CD4-positive, alpha-beta T cell (primary cell): ENCODE measurements at regions not wholly inside any gene's neighbourhood (a gene's known extent, or its start where the extent isn't known, plus 50 kb on each side); places are given as distances from the start of the nearest gene placed in this dataset.

Experiments
- ATAC-seq: fragments of 200-7000 bp; cut with Tn5 transposase; one replicate; pipeline ENCODE4 v1.10.0; 2022; ENCODE audit warnings: mild to moderate bottlenecking; ENCODE audit not compliant: poor library complexity
- CTCF ChIA-PET: fragments of 350-600 bp; sonication (Branson Sonifier 250); formaldehyde crosslinking; loops from one replicate; lab custom pipeline; 2021; ENCODE audit warnings: antibody characterized with exemption, inconsistent platforms; lab: Charles Lee
- POLR2A ChIA-PET: fragments of 350-600 bp; sonication (Branson Sonifier 250); formaldehyde crosslinking; loops from one replicate; lab custom pipeline; 2021; ENCODE audit warnings: antibody characterized with exemption, inconsistent platforms; lab: Charles Lee
- DNase-seq, 14 experiments: peaks; one replicate each; pipeline ENCODE4 v3.0.0-alpha.2; 2013 to 2020; ENCODE audit warnings: mixed read lengths in 2 of 14
- H3K27ac ChIP-seq, 2 donors: one replicate each; pipeline versions ENCODE4 v1.5.1 to v1.7.0; 2013; ENCODE audit warnings: low read length in 2 of 2, low read depth in 1 of 2, mild to moderate bottlenecking in 1 of 2
- H3K27me3 ChIP-seq, 2 experiments: 1 replicate in 1 of 2; 2 replicates in 1 of 2; pipeline versions ENCODE4 v1.6.1 to v1.7.0; 2013; ENCODE audit warnings: low read length in 2 of 2, control low read depth in 1 of 2, mild to moderate bottlenecking in 1 of 2, moderate library complexity in 1 of 2; ENCODE audit not compliant: insufficient read depth in 2 of 2, control insufficient read depth in 1 of 2
- H3K36me3 ChIP-seq: one replicate; pipeline ENCODE4 v1.6.1; 2013; ENCODE audit warnings: low read length, control low read depth; ENCODE audit not compliant: insufficient read depth
- H3K4me1 ChIP-seq: one replicate; pipeline ENCODE4 v1.6.1; 2013; ENCODE audit warnings: low read length, control low read depth; ENCODE audit not compliant: insufficient read depth
- H3K4me3 ChIP-seq: one replicate; pipeline ENCODE4 v1.5.1; 2013; ENCODE audit warnings: mild to moderate bottlenecking, low read length, moderate library complexity
- H3K9me3 ChIP-seq, 2 experiments: 1 replicate in 1 of 2; 2 replicates in 1 of 2; pipeline versions ENCODE4 v1.6.1 to v1.7.0; 2013; ENCODE audit warnings: low read length in 2 of 2, mild to moderate bottlenecking in 2 of 2, control low read depth in 1 of 2, moderate library complexity in 1 of 2; ENCODE audit not compliant: control insufficient read depth in 1 of 2, insufficient read depth in 1 of 2
- H3K27ac Mint-ChIP-seq: one replicate; pipeline ENCODE4 v1.8.0; 2020; ENCODE audit warnings: mixed read lengths
- H3K27me3 Mint-ChIP-seq: one replicate; pipeline ENCODE4 v1.8.0; 2021; ENCODE audit warnings: mixed read lengths
- H3K36me3 Mint-ChIP-seq: one replicate; pipeline ENCODE4 v1.8.0; 2021; ENCODE audit warnings: low read depth, mixed read lengths
- H3K4me1 Mint-ChIP-seq: one replicate; pipeline ENCODE4 v1.8.0; 2021; ENCODE audit warnings: low read depth, mixed read lengths
- H3K4me3 Mint-ChIP-seq: one replicate; pipeline ENCODE4 v1.8.0; 2020; ENCODE audit warnings: mild to moderate bottlenecking, mixed read lengths
- H3K9me3 Mint-ChIP-seq: one replicate; pipeline ENCODE4 v1.8.0; 2020; ENCODE audit warnings: mixed read lengths
- CTCF ChIP-seq: fragments of 200-600 bp; IDR thresholded peaks from one replicate; pipeline ENCODE4 v1.8.0; 2022; ENCODE audit warnings: antibody characterized with exemption, mild to moderate bottlenecking
- intact Hi-C, 2 experiments: fragments of 100-400 bp; cut with DNase I in 1 of 2; cut with micrococcal nuclease in 1 of 2; formaldehyde crosslinking; loops; one replicate each; pipeline versions ENCODE4 v1.15.1 to v1.9.0; 2023 to 2025; cut with DNase I, micrococcal nuclease

GRCh38 chr7:84824057-84824651 lies 362.7 kb downstream of the SEMA3D start:
- Mint-ChIP-seq H3K27me3 (no peaks in the 10 kb centered on the region), H3K4me3 (no peak overlapping the region), H3K36me3 (no peaks in the 10 kb centered on the region), H3K4me1 (no peaks in the 10 kb centered on the region), H3K27ac (no peak overlapping the region), H3K9me3 (peaks cover 2% of the 10 kb centered on the region)
- intact Hi-C loops = no loop called here
- Histone ChIP-seq H3K36me3 (no peaks in the 10 kb centered on the region), H3K27me3 (no peaks in the 10 kb centered on the region), H3K9me3 (peaks cover 0 to 2% of the 10 kb centered on the region in 2 experiments), H3K4me3 (no peak overlapping the region), H3K27ac (no peak overlapping the region), H3K4me1 (no peaks in the 10 kb centered on the region)
- ATAC-seq = no peak
- no peak for TF ChIP-seq CTCF
- DNase-seq = no peak
- ChIA-PET POLR2A (no interaction called here), CTCF (no interaction called here)

- Mint-ChIP-seq H3K27ac (no peak overlapping the region), H3K9me3 (peaks cover 2% of the 10 kb centered on the region), H3K4me1 (no peaks in the 10 kb centered on the region), H3K36me3 (no peaks in the 10 kb centered on the region), H3K27me3 (no peaks in the 10 kb centered on the region), H3K4me3 (no peak overlapping the region)
- no peaks in the 10 kb centered on the region for H3K36me3 ChIP-seq
- intact Hi-C loops = no loop called here
- no peak overlapping the region for H3K4me3 ChIP-seq
- DNase-seq (no peak), ATAC-seq (no peak)
- ChIA-PET POLR2A (no interaction called here), CTCF (no interaction called here)
- H3K9me3 ChIP-seq = no peaks in the 10 kb centered on the region
- no peaks in the 10 kb centered on the region for H3K27me3 ChIP-seq
- no peak for TF ChIP-seq CTCF
- no peak overlapping the region for H3K27ac ChIP-seq
- no peaks in the 10 kb centered on the region for H3K4me1 ChIP-seq
Observed at GRCh38 chr7:84823530-84823929, 363.3 kb downstream of the SEMA3D start.

- no peaks in the 10 kb centered on the region for H3K4me1 ChIP-seq
- H3K27me3 ChIP-seq = no peaks in the 10 kb centered on the region
- H3K9me3 ChIP-seq = no peaks in the 10 kb centered on the region
- no peak for TF ChIP-seq CTCF
- Mint-ChIP-seq H3K4me3 (no peak overlapping the region), H3K27ac (no peak overlapping the region), H3K27me3 (no peaks in the 10 kb centered on the region), H3K36me3 (no peaks in the 10 kb centered on the region), H3K4me1 (no peaks in the 10 kb centered on the region), H3K9me3 (peaks cover 2% of the 10 kb centered on the region)
- no peak overlapping the region for H3K27ac ChIP-seq
- no peak overlapping the region for H3K4me3 ChIP-seq
- intact Hi-C loops = no loop called here
- H3K36me3 ChIP-seq = no peaks in the 10 kb centered on the region
- ChIA-PET CTCF (no interaction called here), POLR2A (no interaction called here)
- no peak for ATAC-seq
- no peak for DNase-seq
Observed at GRCh38 chr7:84822941-84823510, 363.8 kb downstream of the SEMA3D start.
